ENCODE measurements at regions not wholly inside any gene's neighbourhood (a gene's known extent, or its start where the extent isn't known, plus 50 kb on each side); places are given as distances from the start of the nearest gene placed in this dataset.

GRCh38 chr4:38523524-38524448, 140.2 kb upstream of the KLF3 start:
- no peaks in the 10 kb centered on the region for H3K9me3 ChIP-seq
- peaks cover 0 to 6% (median 3%) of the 10 kb centered on the region in 4 donors for H3K4me1 ChIP-seq
- TF ChIP-seq, protein P1, sequence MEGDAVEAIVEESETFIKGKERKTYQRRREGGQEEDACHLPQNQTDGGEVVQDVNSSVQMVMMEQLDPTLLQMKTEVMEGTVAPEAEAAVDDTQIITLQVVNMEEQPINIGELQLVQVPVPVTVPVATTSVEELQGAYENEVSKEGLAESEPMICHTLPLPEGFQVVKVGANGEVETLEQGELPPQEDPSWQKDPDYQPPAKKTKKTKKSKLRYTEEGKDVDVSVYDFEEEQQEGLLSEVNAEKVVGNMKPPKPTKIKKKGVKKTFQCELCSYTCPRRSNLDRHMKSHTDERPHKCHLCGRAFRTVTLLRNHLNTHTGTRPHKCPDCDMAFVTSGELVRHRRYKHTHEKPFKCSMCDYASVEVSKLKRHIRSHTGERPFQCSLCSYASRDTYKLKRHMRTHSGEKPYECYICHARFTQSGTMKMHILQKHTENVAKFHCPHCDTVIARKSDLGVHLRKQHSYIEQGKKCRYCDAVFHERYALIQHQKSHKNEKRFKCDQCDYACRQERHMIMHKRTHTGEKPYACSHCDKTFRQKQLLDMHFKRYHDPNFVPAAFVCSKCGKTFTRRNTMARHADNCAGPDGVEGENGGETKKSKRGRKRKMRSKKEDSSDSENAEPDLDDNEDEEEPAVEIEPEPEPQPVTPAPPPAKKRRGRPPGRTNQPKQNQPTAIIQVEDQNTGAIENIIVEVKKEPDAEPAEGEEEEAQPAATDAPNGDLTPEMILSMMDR (IDR thresholded peaks at IDR 0.05) = no peak
- no peak for TF ChIP-seq POLR2AphosphoS5 (IDR thresholded peaks at IDR 0.05)
- no peak for TF ChIP-seq EP300 (IDR thresholded peaks at IDR 0.05; ENCODE audit: low read depth)
- no peak for TF ChIP-seq POLR2A (IDR thresholded peaks at IDR 0.05)
- 68 to 71% methylated on average over 8 to 16 of the region's 16 CpGs for WGBS, 2 donors (ENCODE audit: low coverage in 1 of 2)
- intact Hi-C loops (cut with DNase I; ENCODE audit: low total_unique reads) (no loop called here), in situ Hi-C loops (cut with MboI; ENCODE audit: low pct_ligation_motif_present in 1 of 4, low pct_unique_long_range_greater_than_20kb in 1 of 4, low sequenced_read_pairs in 3 of 4) (no loop called here)
- DNase-seq = no peak
- no peaks in the 10 kb centered on the region for H3K27me3 ChIP-seq
- no peak overlapping the region for H3K4me3 ChIP-seq
- H3K36me3 ChIP-seq = no peaks in the 10 kb centered on the region
- H3K27ac ChIP-seq = no peak overlapping the region

GRCh38 chr4:38526412-38526811, 137.6 kb upstream of the KLF3 start:
- no peaks in the 10 kb centered on the region for H3K36me3 ChIP-seq
- in situ Hi-C loops (cut with MboI; ENCODE audit: low pct_ligation_motif_present in 1 of 4, low pct_unique_long_range_greater_than_20kb in 1 of 4, low sequenced_read_pairs in 3 of 4) = no loop called here
- intact Hi-C loops (cut with DNase I; ENCODE audit: low total_unique reads) = no loop called here
- TF ChIP-seq, protein P1 (IDR thresholded peaks at IDR 0.05) = no peak
- TF ChIP-seq EP300 (IDR thresholded peaks at IDR 0.05; ENCODE audit: low read depth) = no peak
- no peak for TF ChIP-seq POLR2A (IDR thresholded peaks at IDR 0.05)
- TF ChIP-seq POLR2AphosphoS5 (IDR thresholded peaks at IDR 0.05) = no peak
- H3K4me3 ChIP-seq = no peak overlapping the region
- no peak overlapping the region for H3K27ac ChIP-seq
- H3K9me3 ChIP-seq = no peaks in the 10 kb centered on the region
- no peak for DNase-seq
- H3K27me3 ChIP-seq = no peaks in the 10 kb centered on the region
- H3K4me1 ChIP-seq = peaks cover 0 to 23% (median 8%) of the 10 kb centered on the region in 4 donors
- 67 to 71% methylated on average over 2 to 5 of the region's 5 CpGs for WGBS, 2 donors (ENCODE audit: low coverage in 1 of 2)

DNA sequence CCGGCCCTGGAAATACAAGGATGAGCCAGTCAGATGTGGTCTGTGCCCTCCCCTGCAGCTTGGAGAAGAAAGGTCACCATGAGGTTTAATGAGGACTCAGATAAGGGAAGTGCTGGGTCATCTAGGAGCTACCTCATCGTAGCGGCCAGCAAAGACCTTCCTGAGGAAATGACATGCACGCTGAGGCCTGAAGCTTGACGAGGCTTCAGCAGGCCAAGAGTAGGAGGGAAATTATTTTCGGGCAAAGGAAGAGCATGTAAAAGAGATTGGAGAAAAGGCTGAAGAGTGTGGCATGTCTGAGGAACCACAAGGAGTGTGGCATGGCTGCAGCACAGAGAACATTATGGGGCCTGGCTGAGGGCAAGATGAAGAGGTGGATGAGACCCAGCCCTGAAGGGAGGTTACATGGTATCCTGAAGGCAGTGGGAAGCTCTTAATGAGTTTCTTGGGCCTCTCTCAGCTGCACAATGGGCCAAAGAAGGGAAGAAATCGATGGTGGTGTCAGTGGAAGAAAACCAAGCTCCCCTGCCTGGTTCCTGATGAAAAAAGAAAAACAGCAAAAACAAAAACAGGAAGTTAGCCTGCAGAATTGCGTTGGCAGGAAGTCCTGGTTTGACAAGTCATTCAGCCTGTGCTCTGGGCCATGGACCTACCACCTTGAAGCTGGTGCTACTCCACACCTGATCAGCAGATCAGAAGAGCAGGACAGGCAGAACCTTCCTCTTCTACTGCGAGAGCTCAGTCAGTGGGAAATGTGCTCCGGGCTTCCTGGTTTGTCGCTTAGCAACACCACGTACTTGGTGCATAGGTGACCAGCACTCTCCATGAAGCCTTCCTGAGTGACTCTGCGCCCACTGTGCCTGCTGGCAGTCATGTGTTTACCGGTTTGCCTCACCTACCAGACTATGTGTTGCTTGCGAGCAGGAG, 134.5 kb upstream of the KLF3 start:
- Histone ChIP-seq H3K36me3 (no peaks in the 10 kb centered on the region), H3K27ac (peak overlapping the region; percentile 29 to 80 (median 68)), H3K27me3 (no peaks in the 10 kb centered on the region), H3K4me3 (no peak overlapping the region), H3K9me3 (no peaks in the 10 kb centered on the region), H3K4me1 (peaks cover 0 to 23% (median 8%) of the 10 kb centered on the region in 4 donors)
- intact Hi-C loops (cut with DNase I; ENCODE audit: low total_unique reads) (no loop called here), in situ Hi-C loops (cut with MboI; ENCODE audit: low pct_ligation_motif_present in 1 of 4, low pct_unique_long_range_greater_than_20kb in 1 of 4, low sequenced_read_pairs in 3 of 4) (no loop called here)
- 62 to 70% methylated on average over 7 to 15 of the region's 15 CpGs for WGBS, 2 donors (ENCODE audit: low coverage in 1 of 2)
- peak; percentile 67 for DNase-seq
- no peak for TF ChIP-seq EP300 (IDR thresholded peaks at IDR 0.05; ENCODE audit: low read depth)
- TF ChIP-seq POLR2AphosphoS5 (IDR thresholded peaks at IDR 0.05) = peak in 2 of 3 donors; percentile 16 to 56

- H3K36me3 ChIP-seq = no peaks in the 10 kb centered on the region
- H3K27ac ChIP-seq = peak overlapping the region in 1 of 4 donors; percentile 80
- DNase-seq = no peak
- WGBS, 2 donors (ENCODE audit: low coverage in 1 of 2) = 83 to 93% methylated on average over 1 of the region's 1 CpG
- no peaks in the 10 kb centered on the region for H3K27me3 ChIP-seq
- H3K4me1 ChIP-seq = peaks cover 0 to 23% (median 8%) of the 10 kb centered on the region in 4 donors
- no peaks in the 10 kb centered on the region for H3K9me3 ChIP-seq
- H3K4me3 ChIP-seq = no peak overlapping the region
- TF ChIP-seq EP300 (IDR thresholded peaks at IDR 0.05; ENCODE audit: low read depth) (no peak), POLR2AphosphoS5 (IDR thresholded peaks at IDR 0.05) (no peak), POLR2A (IDR thresholded peaks at IDR 0.05) (no peak)
- TF ChIP-seq, protein P1 (IDR thresholded peaks at IDR 0.05) = no peak
- in situ Hi-C loops (cut with MboI; ENCODE audit: low pct_ligation_motif_present in 1 of 4, low pct_unique_long_range_greater_than_20kb in 1 of 4, low sequenced_read_pairs in 3 of 4) = no loop called here
- intact Hi-C loops (cut with DNase I; ENCODE audit: low total_unique reads) = no loop called here
Measured at GRCh38 chr4:38530486-38530885, 133.5 kb upstream of the KLF3 start.
